ENCODE measurements at regions not wholly inside any gene's neighbourhood (a gene's known extent, or its start where the extent isn't known, plus 50 kb on each side); places are given as distances from the start of the nearest gene placed in this dataset.

DNA sequence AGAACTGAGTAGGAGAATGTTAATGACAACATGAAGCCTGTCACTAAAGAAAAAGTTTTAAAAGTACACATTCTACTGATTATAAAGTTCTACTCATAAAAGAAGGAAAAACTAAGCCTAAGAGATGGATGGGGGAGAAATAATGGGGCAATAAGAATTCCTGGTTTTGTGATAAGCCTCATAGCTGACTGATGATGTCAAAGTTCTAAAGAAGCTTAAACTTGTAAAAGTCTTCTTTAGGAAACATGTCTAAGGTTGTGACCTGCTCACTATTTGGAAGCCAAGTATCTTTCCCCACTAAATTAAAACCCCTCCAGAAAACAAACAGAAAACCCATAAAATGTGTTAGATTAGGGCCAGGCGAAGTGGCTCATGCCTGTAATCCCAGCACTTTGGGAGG is 232.9 kb upstream of the GIMD1 start:
- no peak overlapping the region for H3T11ph ChIP-seq (ENCODE audit: low read length)
- H3K79me1 ChIP-seq (ENCODE audit: insufficient read depth, low read depth, low read length, poor library complexity, severe bottlenecking): no peaks in the 10 kb centered on the region
- H3K27me3 Mint-ChIP-seq (ENCODE audit: low read depth): no peaks in the 10 kb centered on the region
- no peak overlapping the region for H2BK12ac ChIP-seq (ENCODE audit: insufficient read length, low read depth, low read length)
- H3K18ac ChIP-seq (ENCODE audit: insufficient read length, low read depth, low read length): no peak overlapping the region
- H4K91ac ChIP-seq (ENCODE audit: insufficient read length, low read depth, low read length): no peak overlapping the region
- H3K23me2 ChIP-seq (ENCODE audit: insufficient read length, low read depth, low read length, poor library complexity, severe bottlenecking): no peaks in the 10 kb centered on the region
- no peak overlapping the region for H2BK120ac ChIP-seq (ENCODE audit: low read depth, low read length, poor library complexity, severe bottlenecking)
- TF ChIP-seq, protein P1, sequence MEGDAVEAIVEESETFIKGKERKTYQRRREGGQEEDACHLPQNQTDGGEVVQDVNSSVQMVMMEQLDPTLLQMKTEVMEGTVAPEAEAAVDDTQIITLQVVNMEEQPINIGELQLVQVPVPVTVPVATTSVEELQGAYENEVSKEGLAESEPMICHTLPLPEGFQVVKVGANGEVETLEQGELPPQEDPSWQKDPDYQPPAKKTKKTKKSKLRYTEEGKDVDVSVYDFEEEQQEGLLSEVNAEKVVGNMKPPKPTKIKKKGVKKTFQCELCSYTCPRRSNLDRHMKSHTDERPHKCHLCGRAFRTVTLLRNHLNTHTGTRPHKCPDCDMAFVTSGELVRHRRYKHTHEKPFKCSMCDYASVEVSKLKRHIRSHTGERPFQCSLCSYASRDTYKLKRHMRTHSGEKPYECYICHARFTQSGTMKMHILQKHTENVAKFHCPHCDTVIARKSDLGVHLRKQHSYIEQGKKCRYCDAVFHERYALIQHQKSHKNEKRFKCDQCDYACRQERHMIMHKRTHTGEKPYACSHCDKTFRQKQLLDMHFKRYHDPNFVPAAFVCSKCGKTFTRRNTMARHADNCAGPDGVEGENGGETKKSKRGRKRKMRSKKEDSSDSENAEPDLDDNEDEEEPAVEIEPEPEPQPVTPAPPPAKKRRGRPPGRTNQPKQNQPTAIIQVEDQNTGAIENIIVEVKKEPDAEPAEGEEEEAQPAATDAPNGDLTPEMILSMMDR (conservative IDR thresholded peaks at IDR 0.05): no peak
- H2BK20ac ChIP-seq (ENCODE audit: low read depth, low read length, poor library complexity, severe bottlenecking): no peak overlapping the region
- no peak overlapping the region for H3K23ac ChIP-seq (ENCODE audit: insufficient read length, low read depth, low read length)
- no peak overlapping the region for H4K5ac ChIP-seq (ENCODE audit: insufficient read length, low read depth, low read length)
- H3K27me3 ChIP-seq (ENCODE audit: insufficient read depth, low read length): no peaks in the 10 kb centered on the region
- H3K56ac ChIP-seq (ENCODE audit: insufficient read length, low read depth, low read length): no peak overlapping the region
- H3K36me3 Mint-ChIP-seq (ENCODE audit: insufficient read depth in 1 of 3, low read depth in 3 of 3): no peaks in the 10 kb centered on the region; a peak in 1 of 7 replicates
- no peak overlapping the region for H3K4me2 ChIP-seq (ENCODE audit: insufficient read depth, insufficient read length, low read length)
- H3K9me3 ChIP-seq (ENCODE audit: control insufficient read depth, low read depth, low read length): no peaks in the 10 kb centered on the region
- no peak overlapping the region for H3K4ac ChIP-seq (ENCODE audit: low read depth, low read length)
- H3K27ac Mint-ChIP-seq: no peak overlapping the region
- peaks cover 0 to 3% of the 10 kb centered on the region in 2 experiments; a peak in 1 of 5 replicates for H3K9me3 Mint-ChIP-seq
- no peak overlapping the region for H3K9ac ChIP-seq (ENCODE audit: extremely low read depth, insufficient read length, low read length)
- H2AFZ ChIP-seq (ENCODE audit: low read length): no peak overlapping the region
- H3K4me1 Mint-ChIP-seq: no peaks in the 10 kb centered on the region
- no peak overlapping the region for H2BK5ac ChIP-seq (ENCODE audit: insufficient read length, low read length)
- no peak overlapping the region for H3K27ac ChIP-seq (ENCODE audit: insufficient read length, low read depth, low read length)
- DNase-seq: no peak
- H4K20me1 ChIP-seq (ENCODE audit: control insufficient read depth, insufficient read depth, insufficient read length): no peaks in the 10 kb centered on the region
- no peaks in the 10 kb centered on the region for H3K79me2 ChIP-seq (ENCODE audit: insufficient read depth, low read length)
- no peak overlapping the region for H4K8ac ChIP-seq (replicated peaks; ENCODE audit: insufficient read length, low read depth, low read length)
- H2BK15ac ChIP-seq (ENCODE audit: low read depth, low read length): no peak overlapping the region
- H2AK5ac ChIP-seq (ENCODE audit: insufficient read length, low read length): no peak overlapping the region
- H3K4me3 Mint-ChIP-seq: no peak overlapping the region
- H3K14ac ChIP-seq (ENCODE audit: insufficient read depth, low read length): no peak overlapping the region
- no CpG with 5 or more reads among the region's 1 CpG for WGBS (ENCODE audit: extremely low coverage, insufficient read length, low lambda C conversion rate)
- H3K4me1 ChIP-seq (ENCODE audit: insufficient read depth, low read length): no peaks in the 10 kb centered on the region

Data from H9 (cell line).